ENCODE measurements at regions not wholly inside any gene's neighbourhood (a gene's known extent, or its start where the extent isn't known, plus 50 kb on each side); places are given as distances from the start of the nearest gene placed in this dataset.
A peak's percentile ranks its signal among the peaks of the same experiment; 100 is the strongest.
"Not testable (repeated sequence)": the region's sequence is repeated elsewhere in the genome, so short reads cannot be mapped to it uniquely, and the experiment has no call there.

DNA sequence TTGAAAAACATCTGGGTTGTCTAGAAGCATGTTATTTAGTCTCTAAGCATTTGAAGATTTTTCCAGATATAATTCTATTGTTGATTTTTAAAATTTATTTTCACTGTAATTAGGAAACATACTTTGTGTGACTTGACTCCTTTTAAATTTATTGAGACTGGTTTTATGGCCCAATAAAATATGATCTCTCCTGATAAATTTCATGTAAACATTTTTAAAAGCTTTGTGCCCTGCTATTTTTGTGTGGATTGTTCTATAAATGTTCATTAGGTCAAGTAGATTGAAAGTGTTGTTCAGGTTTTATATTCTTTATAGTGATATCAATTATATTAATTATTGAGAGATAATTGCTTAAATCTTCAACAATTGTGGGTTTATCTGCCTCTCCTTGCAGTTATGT is 105.4 kb downstream of the RFX6 start:
- DNase-seq, result no peak

DNA sequence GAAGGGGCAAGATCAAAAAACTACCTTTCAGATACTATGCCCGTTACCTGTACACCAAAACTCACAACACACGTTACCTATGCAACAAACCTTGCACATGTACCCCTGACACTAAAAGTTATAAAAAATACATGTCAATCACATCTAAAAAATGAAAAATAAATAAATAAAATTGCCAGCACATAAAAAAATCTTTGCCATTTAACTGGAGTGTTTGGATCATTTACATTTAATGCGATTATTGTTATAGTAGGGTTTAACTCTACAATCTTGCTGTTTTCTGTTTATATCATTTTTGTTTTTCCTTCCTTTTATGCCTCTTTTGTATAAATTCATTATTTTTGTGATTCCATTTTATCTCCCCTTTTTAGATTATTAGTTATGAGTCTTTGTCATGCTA is 106.3 kb downstream of the RFX6 start:
- no peak for DNase-seq

DNA sequence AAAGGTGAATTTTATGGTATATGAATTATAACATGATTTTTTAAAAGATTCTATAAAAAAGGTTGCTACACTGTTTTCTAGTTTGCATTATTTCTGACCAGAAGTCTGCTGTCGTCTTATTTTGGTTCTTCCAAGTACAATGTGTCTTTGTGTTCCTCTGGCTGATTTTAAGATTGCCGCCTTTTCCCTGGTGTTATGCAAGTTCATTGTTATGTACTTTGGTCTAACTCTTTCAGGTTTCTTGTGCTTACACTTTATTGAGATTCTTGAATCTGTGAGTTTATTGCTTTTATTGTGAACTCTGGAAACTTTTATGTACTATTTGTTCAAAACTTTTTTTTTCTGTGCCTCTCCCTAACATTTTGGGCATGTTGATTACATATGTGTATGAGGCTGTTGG is 109.8 kb downstream of the RFX6 start:
- no peak for DNase-seq

DNA sequence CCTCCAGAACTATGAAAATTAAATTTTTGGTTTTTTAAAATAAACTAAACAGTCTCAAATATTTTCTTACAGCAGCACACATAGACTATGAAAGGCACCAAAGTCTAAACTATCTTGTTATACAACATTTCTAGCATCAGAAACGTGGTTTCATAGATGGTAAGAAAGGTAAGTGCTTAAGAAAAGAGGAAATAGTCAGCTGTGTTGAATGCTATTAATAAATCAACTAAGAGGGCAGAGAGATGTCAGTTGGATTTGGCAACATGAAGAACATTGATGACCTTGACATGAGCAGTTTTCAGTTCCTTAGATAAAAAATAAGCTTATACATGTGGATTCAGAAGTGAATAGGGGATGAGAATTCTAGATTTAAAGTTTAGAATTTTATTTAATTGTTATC is 113.6 kb downstream of the RFX6 start:
- no peak for DNase-seq

DNA sequence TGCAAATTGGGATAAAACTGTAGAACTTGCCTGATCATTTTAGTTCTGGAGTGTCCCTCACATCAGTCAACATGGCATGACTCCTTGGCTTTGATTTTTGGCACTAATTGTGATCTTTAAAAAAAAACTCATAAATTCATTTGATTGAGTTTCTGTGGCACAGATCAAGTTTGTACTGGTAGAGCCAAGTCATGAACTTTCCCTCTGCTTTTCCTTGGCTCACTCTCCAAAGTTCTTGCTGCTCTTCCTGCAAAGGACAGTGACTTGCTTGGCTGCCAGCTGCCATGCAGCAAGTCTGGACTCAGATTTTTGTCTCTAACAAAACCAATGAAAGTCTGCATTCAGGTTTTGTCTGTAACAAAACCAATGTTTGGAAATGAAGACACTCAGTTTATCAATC is 115.5 kb downstream of the RFX6 start:
- DNase-seq, result no peak

DNA sequence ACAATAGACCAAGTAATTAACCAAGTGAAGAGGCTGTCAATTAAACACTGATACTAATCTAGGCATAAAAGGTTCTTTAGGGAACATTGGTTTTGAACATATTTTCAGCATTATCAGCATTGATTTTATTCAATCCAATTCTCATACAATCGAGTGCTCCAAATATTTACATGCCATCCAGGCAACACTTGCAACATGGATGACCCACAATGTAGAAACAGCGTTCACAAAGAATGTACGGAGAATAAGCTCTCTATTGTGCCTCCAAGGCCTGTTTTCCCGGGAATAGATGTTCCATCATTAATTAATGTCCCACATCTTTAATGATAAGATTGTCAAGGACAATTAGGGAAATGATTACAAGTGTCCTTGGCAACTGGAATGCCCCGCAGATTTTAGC is 117.4 kb downstream of the RFX6 start:
- no peak for DNase-seq

DNA sequence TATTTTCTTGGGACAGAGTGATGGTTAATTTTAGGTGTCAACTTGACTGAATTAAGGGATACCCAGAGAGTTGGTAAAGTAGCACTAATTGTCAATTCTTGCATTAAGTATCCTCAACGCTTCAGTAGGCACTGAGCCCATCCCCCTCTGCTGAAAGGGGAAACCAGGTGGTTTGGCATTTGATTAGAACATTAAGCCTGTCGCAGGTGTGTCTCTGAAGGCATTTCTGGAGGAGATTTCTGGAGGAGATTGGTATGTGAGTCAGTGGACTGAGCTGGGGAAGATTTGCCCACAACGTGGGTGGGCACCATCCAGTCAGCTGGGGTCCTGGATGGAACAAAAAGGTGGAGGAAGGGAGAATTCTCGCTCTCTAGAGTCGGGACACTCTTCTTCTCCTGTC is 119.8 kb downstream of the RFX6 start:
- no peak for DNase-seq

DNA sequence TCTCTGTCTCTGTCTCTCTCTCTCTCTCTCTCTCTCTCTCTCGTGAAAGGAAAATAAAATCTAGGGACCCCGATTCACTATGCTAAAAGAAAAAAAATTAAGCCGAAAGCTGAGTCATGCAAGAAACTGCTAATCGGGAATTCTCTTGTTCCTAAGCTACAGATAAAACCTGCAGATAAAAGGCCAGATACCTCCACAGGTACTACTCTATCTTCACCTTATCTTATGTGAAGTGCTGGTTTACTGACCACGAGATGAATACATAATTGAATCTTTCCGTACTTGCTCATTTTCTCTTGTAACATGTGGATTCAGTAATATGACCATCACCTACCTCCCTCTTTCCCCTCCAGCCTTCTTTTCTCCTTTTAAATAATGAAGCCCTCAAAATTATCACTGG is 120.5 kb downstream of the RFX6 start:
- no peak for DNase-seq

DNA sequence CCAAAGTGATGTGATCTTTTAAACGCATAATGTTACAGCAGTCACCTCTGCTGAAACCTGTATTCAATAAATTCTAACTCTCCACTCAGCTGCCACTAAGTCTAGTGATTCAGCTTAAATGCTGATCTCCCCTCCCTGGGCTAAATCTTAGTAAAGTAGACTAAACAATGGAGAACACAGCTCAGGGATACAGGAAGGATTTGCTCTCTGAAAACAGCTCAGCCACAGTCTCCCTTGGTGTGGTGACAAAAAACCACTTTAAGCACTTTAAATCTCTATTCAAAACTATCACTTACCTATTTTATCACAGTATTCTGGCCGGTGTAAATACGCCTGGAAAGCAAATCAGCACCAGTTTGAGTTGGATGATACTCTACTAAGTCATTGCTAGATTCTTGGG is 130.6 kb downstream of the RFX6 start:
- DNase-seq, result no peak

DNA sequence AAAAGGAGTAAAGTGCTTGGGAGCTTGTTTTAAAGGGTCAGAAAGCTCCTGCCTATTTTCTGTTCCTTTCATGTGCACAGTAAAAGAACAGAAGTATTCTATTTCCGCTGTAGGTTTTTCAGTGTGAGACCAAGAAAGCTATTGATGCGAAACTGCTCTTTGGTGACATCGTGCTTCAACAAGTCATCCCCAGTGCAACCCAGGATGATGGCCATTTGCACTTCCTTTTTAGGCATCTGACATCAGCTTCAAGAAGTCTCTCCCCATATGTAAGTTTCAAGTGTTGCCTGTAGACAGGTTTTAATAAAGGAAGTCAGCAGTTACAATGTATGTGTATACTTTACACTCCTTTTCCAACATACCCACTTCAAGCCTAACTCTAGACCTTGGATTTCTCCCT is 131.6 kb downstream of the RFX6 start:
- no peak for DNase-seq

DNA sequence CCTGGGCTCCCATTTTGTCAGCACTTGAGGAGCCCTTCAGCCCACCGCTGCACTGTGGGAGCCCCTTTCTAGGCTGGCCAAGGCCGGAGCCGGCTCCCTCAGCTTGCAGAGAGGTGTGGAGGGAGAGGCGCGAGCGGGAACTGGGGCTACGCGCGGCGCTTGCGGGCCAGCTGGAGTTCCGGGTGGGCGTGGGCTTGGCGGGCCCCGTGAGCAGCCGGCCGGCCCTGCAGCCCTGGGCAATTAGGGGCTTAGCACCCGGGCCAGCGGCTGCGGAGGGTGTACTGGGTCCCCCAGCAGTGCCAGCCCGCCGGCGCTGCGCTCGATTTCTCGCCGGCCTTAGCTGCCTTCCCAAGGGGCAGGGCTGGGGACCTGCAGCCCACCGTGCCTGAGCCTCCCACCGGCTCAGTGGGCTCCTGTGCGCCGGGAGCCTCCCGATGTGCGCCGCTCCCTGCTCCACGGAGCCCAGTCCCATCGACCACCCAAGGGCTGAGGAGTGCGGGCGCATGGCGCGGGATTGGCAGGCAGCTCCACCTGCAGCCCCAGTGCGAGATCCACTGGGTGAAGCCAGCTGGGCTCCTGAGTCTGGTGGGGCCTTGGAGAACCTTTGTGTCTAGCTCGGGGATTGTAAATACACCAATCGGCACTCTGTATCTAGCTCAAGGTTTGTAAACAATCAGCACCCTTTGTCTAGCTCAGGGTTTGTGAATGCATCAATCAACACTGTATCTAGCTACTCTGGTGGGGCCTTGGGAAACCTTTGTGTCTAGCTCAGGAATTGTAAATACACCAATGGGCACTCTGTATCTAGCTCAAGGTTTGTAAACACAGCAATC is 137.8 kb downstream of the RFX6 start:
- not testable (repeated sequence) for DNase-seq

DNA sequence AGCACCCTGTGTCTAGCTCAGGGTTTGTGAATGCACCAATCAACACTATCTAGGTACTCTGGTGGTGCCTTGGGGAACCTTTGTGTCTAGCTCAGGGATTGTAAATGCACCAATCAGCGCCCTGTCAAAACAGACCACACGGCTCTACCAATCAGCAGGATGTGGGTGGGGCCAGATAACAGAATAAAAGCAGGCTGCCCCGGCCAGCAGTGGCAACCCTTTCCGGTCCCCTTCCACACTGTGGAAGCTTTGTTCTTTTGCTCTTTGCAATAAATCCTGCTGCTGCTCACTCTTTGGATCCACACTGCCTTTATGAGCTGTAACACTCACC is 138.4 kb downstream of the RFX6 start:
- DNase-seq, result not testable (repeated sequence)

DNA sequence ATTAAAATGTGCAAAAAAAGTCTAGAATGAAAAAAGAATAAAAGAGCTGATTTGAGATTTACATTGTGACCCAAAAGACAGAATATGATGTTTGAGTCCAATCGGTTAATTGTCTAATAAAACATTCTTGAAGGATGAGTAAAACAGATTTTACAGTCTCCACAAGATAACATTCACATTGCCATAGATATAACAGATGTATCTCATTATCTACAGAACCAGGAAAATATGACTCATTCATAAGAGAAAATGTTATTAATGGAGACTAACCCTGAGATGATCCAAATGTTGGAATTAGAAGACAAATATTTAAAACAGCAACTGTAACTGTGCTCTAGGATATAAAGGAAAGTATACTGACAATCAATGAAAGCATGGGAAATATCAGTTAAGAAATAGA is 141.7 kb downstream of the RFX6 start:
- no peak for DNase-seq

DNA sequence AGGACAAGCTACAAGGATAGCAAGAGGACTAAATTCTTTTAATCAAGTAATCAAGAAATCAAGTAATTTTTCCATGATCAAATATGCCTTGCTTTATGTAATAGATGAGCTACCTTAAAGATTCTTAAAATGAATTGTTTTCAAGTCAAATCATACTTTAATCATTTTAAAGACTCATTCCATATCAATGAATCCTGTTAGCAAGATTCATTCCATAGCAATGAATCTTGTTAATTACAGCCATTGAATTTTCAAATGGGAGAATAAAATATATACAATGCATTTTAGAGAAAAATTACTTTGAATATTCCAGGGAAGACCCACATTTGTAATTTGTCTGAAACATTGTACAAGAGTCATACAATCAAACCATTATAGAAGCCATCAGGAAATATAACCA is 145.7 kb downstream of the RFX6 start:
- DNase-seq, result no peak

DNA sequence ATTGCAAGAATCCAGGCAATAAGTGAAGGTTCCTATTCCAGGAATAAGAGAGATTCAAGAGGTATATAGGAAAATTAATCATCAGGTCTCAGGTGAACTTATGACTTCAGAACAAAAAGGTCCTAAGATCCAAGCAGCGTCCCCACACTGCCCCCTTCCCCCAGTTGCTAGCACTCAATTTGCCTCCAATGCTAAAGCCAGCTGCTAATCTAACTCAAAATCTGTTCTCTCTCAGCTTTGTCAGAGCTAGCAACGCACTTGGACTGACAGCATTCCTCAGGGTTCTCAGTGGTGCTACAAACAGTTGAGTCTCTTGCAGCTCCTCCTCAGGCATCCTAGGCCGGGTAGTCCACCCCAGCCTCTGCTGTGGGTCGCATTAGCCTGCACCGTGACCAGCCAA is 148.3 kb downstream of the RFX6 start:
- DNase-seq, result no peak

DNA sequence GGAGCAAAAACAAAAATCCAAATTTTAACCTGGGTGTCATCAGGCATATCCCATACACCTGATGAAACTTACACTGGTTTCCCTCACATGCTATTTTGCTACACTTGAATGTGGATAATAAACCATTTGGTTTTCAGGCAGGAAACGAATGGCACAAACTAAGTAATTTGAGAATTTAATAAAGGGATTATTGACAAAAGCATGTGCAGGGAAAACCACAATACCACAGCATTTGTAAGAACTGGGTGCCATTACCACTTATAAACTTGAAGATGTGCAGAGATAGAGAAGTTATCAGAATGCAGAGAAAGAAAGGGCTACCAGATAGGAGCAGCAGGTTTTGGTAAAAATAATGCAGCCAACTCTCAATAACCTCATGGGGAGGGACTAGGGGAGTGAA is 151.2 kb downstream of the RFX6 start:
- no peak for DNase-seq

DNA sequence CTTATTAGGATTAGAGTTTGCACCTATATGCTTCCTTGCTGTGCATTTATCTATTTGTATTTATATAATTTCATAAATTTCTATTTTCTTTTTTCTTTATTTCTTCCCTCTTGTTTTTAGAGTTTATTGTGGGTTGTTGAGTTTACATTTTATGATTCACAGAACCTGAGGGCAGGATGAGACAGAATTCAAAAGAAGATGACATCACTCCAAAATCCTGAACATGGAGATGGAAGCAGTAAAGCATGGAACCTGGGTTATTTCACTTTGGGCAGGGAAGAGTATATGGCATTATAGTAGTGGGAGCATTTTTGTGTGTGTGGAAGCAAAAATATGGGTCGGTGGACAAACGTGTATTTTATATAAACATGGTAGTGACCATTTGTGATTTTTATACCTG is 157.5 kb downstream of the RFX6 start:
- no peak for DNase-seq

DNA sequence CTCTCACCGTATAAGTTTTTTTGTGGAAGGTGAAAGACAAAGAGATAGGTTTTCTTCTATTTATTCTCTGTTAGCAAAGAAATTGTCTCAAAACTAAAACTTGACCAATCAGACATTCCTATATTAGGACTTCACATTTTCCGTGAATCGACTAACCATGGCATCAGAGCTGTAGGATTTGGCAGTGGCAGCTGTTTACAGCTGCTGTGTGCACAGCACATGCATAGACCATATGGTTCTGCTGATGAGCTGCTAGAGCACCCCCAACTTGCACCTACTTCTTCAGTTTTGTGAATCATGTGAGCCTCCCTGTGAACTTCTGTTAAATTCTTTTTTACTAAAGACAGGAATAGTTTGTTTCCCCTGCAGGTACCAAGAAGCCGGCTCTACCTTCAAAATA is 157.9 kb downstream of the RFX6 start:
- DNase-seq, result peak; percentile 4

DNA sequence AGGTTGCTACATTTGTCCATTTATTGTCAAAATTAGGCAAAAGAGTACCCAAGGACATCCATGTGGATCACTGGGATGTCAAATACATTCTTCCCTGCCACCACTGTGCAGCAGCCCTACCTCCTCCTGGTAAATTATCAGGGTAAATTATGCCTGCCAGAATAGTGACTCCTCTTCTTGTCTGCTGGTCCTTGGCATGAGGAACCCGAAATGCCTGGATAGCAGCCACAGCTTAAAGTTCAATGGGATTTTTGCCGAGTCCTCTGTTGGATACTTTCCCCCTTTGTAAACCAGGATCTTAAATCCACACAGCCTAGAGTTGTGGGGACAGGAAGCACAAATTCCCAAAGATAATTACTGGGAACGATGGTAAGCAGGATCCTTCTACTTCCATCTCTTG is 173.3 kb downstream of the RFX6 start:
- no peak for DNase-seq

DNA sequence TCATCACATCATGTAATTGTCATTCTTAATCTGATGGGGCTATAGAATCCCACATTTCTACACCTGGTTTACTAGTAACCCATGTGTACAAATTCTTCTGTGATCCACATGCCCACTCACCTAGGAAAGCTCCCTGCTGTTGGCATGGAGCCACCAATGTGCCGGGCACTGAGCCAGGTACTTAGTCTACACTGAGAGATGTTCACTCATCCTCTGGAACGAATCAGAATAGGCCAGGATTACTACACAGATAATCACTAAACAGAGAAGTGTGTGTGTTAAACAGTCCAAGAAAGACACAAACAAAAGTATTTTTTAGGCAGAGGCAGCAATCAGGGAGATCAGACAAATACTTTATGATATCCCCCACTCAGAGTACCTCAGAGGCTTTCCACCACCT is 193.2 kb upstream of the VGLL2 start:
- DNase-seq, result peak; percentile 3

DNA sequence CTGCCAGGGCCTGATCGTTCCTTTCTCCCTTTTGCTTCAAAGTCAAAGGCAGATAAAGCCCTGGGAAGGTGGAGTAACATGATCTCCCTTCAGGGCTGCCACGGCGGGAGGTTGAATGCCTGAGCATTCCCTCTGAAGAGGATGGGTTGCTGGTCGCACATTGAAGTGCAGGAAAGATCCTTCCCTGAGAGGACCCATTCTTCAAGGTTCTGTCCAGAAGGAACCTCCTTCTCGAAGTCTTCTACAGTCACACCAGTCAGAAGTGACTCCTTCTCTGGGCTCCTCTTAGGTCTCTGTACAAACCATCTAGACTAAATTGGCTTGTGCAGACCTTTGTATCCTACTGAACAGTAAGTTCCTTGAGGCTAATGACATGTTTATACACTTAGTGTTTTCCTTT is 192.6 kb upstream of the VGLL2 start:
- no peak for DNase-seq

DNA sequence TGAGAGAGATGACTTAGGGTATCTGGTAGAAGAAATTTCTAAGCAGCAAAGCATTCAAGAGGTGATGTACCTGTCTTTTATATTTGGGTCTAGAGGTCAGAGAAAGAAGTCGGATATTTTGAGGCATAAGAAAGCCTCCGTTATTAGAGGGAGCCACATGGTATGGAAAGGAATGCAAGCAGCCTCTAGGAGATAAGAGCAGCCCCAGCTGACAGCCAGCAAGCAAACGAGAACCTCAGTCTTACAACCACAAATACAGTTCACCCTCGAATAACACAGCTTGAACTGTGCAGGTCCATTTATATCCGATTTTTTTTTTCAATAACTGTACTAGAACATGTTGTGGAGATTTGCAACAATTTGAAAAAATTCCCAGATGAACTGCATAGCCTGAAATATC is 190.7 kb upstream of the VGLL2 start:
- no peak for DNase-seq

DNA sequence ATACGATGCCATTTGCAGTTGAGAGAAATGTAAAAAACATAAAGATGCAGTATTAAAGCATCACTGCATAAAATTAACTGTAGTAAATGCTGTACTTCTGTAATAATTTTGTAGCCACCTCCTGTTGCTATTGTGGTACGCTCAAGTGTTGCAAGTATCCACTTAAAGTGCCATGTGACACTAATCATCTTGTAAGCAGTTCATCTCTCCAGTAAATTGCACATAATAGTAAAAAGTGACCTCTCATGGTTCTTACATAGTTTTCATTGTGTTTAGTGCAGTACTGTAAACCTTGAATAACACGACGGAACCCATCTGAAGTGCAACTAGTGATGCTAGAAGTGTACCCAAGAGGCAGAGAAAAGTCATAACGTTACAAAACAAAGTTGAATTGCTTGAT is 190.1 kb upstream of the VGLL2 start:
- DNase-seq, result no peak

DNA sequence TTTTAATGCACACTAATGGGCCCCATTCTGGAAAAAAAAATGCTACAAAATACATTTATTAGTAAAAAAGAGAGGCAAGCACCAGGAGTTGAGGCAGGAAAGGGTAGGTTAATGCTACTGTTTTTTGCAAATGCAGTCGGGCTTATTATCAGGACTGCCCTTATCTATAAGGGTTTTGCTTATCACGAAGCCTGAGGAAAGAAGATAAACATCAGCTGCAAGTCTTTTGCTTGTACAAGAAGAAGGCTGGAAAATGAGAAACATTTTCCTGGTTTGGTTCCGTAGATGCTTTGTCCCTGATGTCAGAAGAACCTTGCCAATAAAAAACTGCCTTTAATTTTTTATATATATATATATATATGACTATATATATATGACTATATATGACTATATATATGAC is 189.3 kb upstream of the VGLL2 start:
- no peak for DNase-seq

DNA sequence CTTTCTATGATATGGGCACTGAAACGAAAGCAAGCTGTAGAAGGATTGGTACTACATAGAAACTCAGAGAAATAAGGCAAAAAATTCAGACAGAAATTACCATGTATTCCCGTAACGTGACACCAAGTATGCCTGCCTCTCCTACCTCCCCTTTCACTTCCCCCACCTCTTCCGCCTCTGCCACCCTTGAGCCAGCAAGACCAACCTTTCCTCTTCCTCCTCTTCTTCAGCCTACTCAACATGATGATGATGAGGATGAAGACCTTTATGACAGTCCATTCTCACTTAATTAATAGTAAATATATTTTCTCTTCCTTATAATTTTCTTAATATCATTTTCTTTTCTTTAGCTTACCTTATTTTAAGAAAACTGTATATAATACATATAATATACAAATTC is 188.1 kb upstream of the VGLL2 start:
- no peak for DNase-seq
